IgD-negative memory B cell (primary cell): ENCODE measurements at regions not wholly inside any gene's neighbourhood (a gene's known extent, or its start where the extent isn't known, plus 50 kb on each side); places are given as distances from the start of the nearest gene placed in this dataset.
"Not testable (repeated sequence)": the region's sequence is repeated elsewhere in the genome, so short reads cannot be mapped to it uniquely, and the experiment has no call there.

Experiments used
- H3K27ac Mint-ChIP-seq, 3 donors: one replicate each; pipeline ENCODE4 v1.8.0; 2020 to 2022; ENCODE audit warnings: mild to moderate bottlenecking in 3 of 3, mixed read lengths in 3 of 3, moderate library complexity in 1 of 3
- H3K27me3 Mint-ChIP-seq: one replicate; pipeline ENCODE4 v1.8.0; 2021; ENCODE audit warnings: mixed read lengths
- H3K36me3 Mint-ChIP-seq: one replicate; pipeline ENCODE4 v1.8.0; 2020; ENCODE audit warnings: mild to moderate bottlenecking, mixed read lengths
- H3K4me1 Mint-ChIP-seq, 3 donors: one replicate each; pipeline ENCODE4 v1.8.0; 2020 to 2022; ENCODE audit warnings: mixed read lengths in 3 of 3, mild to moderate bottlenecking in 1 of 3
- H3K4me3 Mint-ChIP-seq, 4 donors: one replicate each; pipeline ENCODE4 v1.8.0; 2020 to 2022; ENCODE audit warnings: mild to moderate bottlenecking in 4 of 4, mixed read lengths in 4 of 4, moderate library complexity in 3 of 4
- H3K9me3 Mint-ChIP-seq, 3 donors: one replicate each; pipeline ENCODE4 v1.8.0; 2020 to 2021; ENCODE audit warnings: mixed read lengths in 3 of 3, mild to moderate bottlenecking in 1 of 3

- Mint-ChIP-seq H3K9me3 (peaks cover 1 to 16% (median 3%) of the 10 kb centered on the region in 3 donors), H3K4me3 (no peak overlapping the region), H3K27me3 (no peaks in the 10 kb centered on the region), H3K4me1 (no peaks in the 10 kb centered on the region), H3K27ac (no peak overlapping the region), H3K36me3 (no peaks in the 10 kb centered on the region)
These were observed 335.1 kb downstream of the SV2B start for GRCh38 chr15:91435113-91435512.

GRCh38 chr15:91444656-91445055 is 344.6 kb downstream of the SV2B start:
- no peak overlapping the region for H3K4me3 Mint-ChIP-seq
- peaks cover 2 to 7% (median 5%) of the 10 kb centered on the region in 3 donors for H3K9me3 Mint-ChIP-seq
- no peaks in the 10 kb centered on the region for H3K4me1 Mint-ChIP-seq
- no peaks in the 10 kb centered on the region for H3K27me3 Mint-ChIP-seq
- no peak overlapping the region for H3K27ac Mint-ChIP-seq
- H3K36me3 Mint-ChIP-seq, result no peaks in the 10 kb centered on the region

- H3K4me1 Mint-ChIP-seq, result no peaks in the 10 kb centered on the region
- no peaks in the 10 kb centered on the region for H3K27me3 Mint-ChIP-seq
These were observed 345.7 kb downstream of the SV2B start for GRCh38 chr15:91445695-91446228.

GRCh38 chr15:91447991-91448644 is 348.1 kb downstream of the SV2B start:
- Mint-ChIP-seq H3K4me3 (no peak overlapping the region), H3K27me3 (peaks cover 2% of the 10 kb centered on the region), H3K36me3 (no peaks in the 10 kb centered on the region), H3K4me1 (no peaks in the 10 kb centered on the region), H3K9me3 (peaks cover 10 to 13% (median 12%) of the 10 kb centered on the region in 3 donors), H3K27ac (no peak overlapping the region)

More at GRCh38 chr15:91445695-91446228, 345.7 kb downstream of the SV2B start:
- H3K9me3 Mint-ChIP-seq, result peaks cover 4 to 5% (median 5%) of the 10 kb centered on the region in 3 donors
- H3K36me3 Mint-ChIP-seq, result no peaks in the 10 kb centered on the region
- H3K27ac Mint-ChIP-seq, result no peak overlapping the region
- no peak overlapping the region for H3K4me3 Mint-ChIP-seq

- not testable (repeated sequence) for H3K27me3 Mint-ChIP-seq, H3K4me1 Mint-ChIP-seq, H3K4me3 Mint-ChIP-seq, H3K36me3 Mint-ChIP-seq, H3K27ac Mint-ChIP-seq
- peaks cover 14 to 27% (median 18%) of the 10 kb centered on the region in 3 donors for H3K9me3 Mint-ChIP-seq
These were observed 353.3 kb downstream of the SV2B start for GRCh38 chr15:91453376-91453775.

GRCh38 chr15:91456251-91456718 is 356.2 kb downstream of the SV2B start:
- Mint-ChIP-seq H3K36me3 (no peaks in the 10 kb centered on the region), H3K27ac (no peak overlapping the region), H3K4me3 (no peak overlapping the region), H3K9me3 (peaks cover 12 to 26% (median 15%) of the 10 kb centered on the region in 3 donors), H3K4me1 (no peaks in the 10 kb centered on the region), H3K27me3 (peaks cover 4% of the 10 kb centered on the region)

GRCh38 chr15:91456921-91457320 is 356.9 kb downstream of the SV2B start:
- no peak overlapping the region for H3K4me3 Mint-ChIP-seq
- peaks cover 8 to 21% (median 15%) of the 10 kb centered on the region in 3 donors for H3K9me3 Mint-ChIP-seq
- no peaks in the 10 kb centered on the region for H3K4me1 Mint-ChIP-seq
- H3K27ac Mint-ChIP-seq, result no peak overlapping the region
- H3K36me3 Mint-ChIP-seq, result no peaks in the 10 kb centered on the region
- H3K27me3 Mint-ChIP-seq, result peaks cover 4% of the 10 kb centered on the region

GRCh38 chr15:91461377-91461776 is 361.3 kb downstream of the SV2B start:
- Mint-ChIP-seq H3K36me3 (no peaks in the 10 kb centered on the region), H3K4me1 (no peaks in the 10 kb centered on the region), H3K27ac (no peak overlapping the region), H3K4me3 (no peak overlapping the region), H3K9me3 (no peaks in the 10 kb centered on the region), H3K27me3 (peaks cover 2% of the 10 kb centered on the region)

GRCh38 chr15:91465086-91465485 is 365.0 kb downstream of the SV2B start:
- Mint-ChIP-seq H3K36me3 (peaks cover 2% of the 10 kb centered on the region), H3K4me1 (no peaks in the 10 kb centered on the region), H3K27me3 (peaks cover 4% of the 10 kb centered on the region), H3K27ac (no peak overlapping the region), H3K9me3 (peaks cover 0 to 3% (median 0%) of the 10 kb centered on the region in 3 donors), H3K4me3 (no peak overlapping the region)

GRCh38 chr15:91465696-91466095 is 365.6 kb downstream of the SV2B start:
- H3K27ac Mint-ChIP-seq, result no peak overlapping the region

GRCh38 chr15:91468871-91469580 is 369.0 kb downstream of the SV2B start:
- Mint-ChIP-seq H3K4me1 (peaks cover 0 to 4% (median 0%) of the 10 kb centered on the region in 3 donors), H3K4me3 (no peak overlapping the region), H3K27ac (no peak overlapping the region), H3K9me3 (peaks cover 0 to 5% (median 3%) of the 10 kb centered on the region in 3 donors), H3K27me3 (peaks cover 4% of the 10 kb centered on the region), H3K36me3 (peaks cover 2% of the 10 kb centered on the region)

More at GRCh38 chr15:91465696-91466095, 365.6 kb downstream of the SV2B start:
- peaks cover 4% of the 10 kb centered on the region for H3K27me3 Mint-ChIP-seq
- H3K4me1 Mint-ChIP-seq, result no peaks in the 10 kb centered on the region
- H3K36me3 Mint-ChIP-seq, result peaks cover 2% of the 10 kb centered on the region
- peaks cover 0 to 3% (median 0%) of the 10 kb centered on the region in 3 donors for H3K9me3 Mint-ChIP-seq
- no peak overlapping the region for H3K4me3 Mint-ChIP-seq

- Mint-ChIP-seq H3K4me3 (no peak overlapping the region), H3K27ac (no peak overlapping the region)
These were observed 369.8 kb downstream of the SV2B start for GRCh38 chr15:91469632-91470567.

GRCh38 chr15:91471468-91471867 is 371.4 kb downstream of the SV2B start:
- H3K27me3 Mint-ChIP-seq, result peaks cover 4% of the 10 kb centered on the region
- H3K36me3 Mint-ChIP-seq, result peaks cover 2% of the 10 kb centered on the region
- no peak overlapping the region for H3K4me3 Mint-ChIP-seq
- H3K27ac Mint-ChIP-seq, result no peak overlapping the region
- H3K4me1 Mint-ChIP-seq, result peaks cover 0 to 4% (median 0%) of the 10 kb centered on the region in 3 donors
- peaks cover 0 to 5% (median 5%) of the 10 kb centered on the region in 3 donors for H3K9me3 Mint-ChIP-seq

More at GRCh38 chr15:91469632-91470567, 369.8 kb downstream of the SV2B start:
- Mint-ChIP-seq H3K4me1 (peaks cover 0 to 4% (median 0%) of the 10 kb centered on the region in 3 donors), H3K27me3 (peaks cover 4% of the 10 kb centered on the region), H3K9me3 (peaks cover 0 to 5% (median 3%) of the 10 kb centered on the region in 3 donors), H3K36me3 (peaks cover 2% of the 10 kb centered on the region)

GRCh38 chr15:91472316-91472756 is 372.3 kb downstream of the SV2B start:
- no peak overlapping the region for H3K4me3 Mint-ChIP-seq
- no peak overlapping the region for H3K27ac Mint-ChIP-seq
- H3K4me1 Mint-ChIP-seq, result peaks cover 0 to 4% (median 0%) of the 10 kb centered on the region in 3 donors
- H3K36me3 Mint-ChIP-seq, result peaks cover 2% of the 10 kb centered on the region
- H3K9me3 Mint-ChIP-seq, result peaks cover 0 to 5% (median 5%) of the 10 kb centered on the region in 3 donors
- H3K27me3 Mint-ChIP-seq, result peaks cover 4% of the 10 kb centered on the region
